NCI-H748 (cell line): ENCODE measurements at regions not wholly inside any gene's neighbourhood (a gene's known extent, or its start where the extent isn't known, plus 50 kb on each side); places are given as distances from the start of the nearest gene placed in this dataset.

Experiments
- DNase-seq: peaks from one replicate; lab custom pipeline; 2025; ENCODE audit not compliant: unreplicated experiment; lab: John Stamatoyannopoulos, UW

GRCh38 chr5:30957591-30957990 lies 235.9 kb upstream of the CDH6 start:
- DNase-seq: no peak

DNA sequence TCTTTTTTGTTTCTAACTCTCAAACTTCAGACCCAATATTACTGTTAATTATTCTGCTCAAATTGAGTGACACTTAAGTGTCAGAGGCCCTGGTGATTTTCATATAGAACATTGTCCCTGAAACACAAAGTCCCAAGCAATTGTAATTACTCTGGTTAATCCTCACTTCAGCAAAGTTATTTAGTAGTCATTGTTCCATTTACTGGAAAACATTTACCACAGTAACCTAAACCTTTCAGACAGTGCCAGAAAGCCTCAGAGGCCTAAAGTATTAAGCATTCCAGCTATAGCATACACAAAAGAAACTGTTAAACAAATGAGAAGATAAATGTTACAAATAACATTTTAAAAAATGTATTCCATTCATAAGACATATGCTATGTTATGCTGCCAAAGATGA lies 237.2 kb upstream of the CDH6 start:
- no peak for DNase-seq

DNA sequence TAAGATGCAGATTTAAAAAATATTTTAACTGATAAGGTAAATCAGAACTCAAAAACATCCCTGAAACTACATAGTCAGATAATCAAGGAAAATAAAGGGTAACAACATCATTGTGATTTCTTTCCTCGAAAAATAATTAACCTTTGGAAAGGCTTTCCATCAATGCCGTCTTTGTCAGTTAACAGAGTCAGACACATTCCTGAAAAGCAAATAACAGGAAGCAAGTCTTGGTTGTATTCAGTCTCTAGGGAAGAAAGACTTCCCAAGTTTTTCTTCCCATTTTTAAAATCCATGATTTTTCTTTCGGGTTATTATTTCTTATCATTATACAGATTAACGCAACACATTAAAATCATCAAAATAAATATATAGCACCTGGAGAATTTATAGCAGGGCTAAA lies 256.4 kb upstream of the CDH6 start:
- no peak for DNase-seq

DNA sequence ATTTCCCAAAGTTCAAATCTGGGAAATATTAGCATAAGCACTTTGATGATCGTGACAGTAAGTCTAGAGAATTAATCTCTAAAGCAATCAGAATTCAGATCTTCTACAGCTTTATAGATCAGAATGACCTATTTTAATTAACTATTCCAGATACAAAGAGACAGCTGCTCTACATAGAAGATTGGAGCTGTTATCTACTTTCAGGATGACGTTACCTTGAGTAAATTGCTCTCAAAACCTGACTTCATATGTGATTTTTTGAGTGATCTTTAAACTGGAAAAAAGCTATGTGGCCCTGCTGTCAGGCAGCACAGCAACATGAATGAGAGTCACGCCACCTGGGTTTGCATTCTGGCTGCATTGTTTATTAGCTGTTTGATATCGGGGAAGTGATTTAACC lies 259.9 kb upstream of the CDH6 start:
- DNase-seq: no peak

GRCh38 chr5:30932273-30933017 lies 261.0 kb upstream of the CDH6 start:
- DNase-seq: peak; percentile 61

- DNase-seq: no peak
Measured at GRCh38 chr5:30930736-30931135, 262.8 kb upstream of the CDH6 start.

- no peak for DNase-seq
Measured at GRCh38 chr5:30928956-30929355, 264.5 kb upstream of the CDH6 start.

- DNase-seq: no peak
Measured at GRCh38 chr5:30926218-30926617, 267.3 kb upstream of the CDH6 start.

DNA sequence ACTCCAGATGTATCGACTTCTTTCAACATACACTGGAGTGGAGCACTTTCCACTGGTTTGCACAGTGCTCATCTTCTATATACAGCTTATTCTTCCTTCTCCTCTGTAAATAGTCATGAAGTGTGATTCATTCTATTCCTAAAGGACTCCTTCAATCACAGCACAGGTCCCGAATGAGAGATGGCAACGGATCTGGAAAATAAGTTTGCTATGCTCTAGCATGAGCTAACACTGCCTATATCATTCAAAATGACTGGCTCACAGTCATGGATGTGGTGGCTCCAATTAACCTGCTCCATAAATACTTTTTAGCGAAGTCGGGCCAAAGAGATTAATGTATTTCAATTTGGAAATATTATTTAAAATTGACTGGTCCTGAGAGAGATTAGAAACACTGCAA lies 272.1 kb upstream of the CDH6 start:
- DNase-seq: no peak

GRCh38 chr5:30918171-30918570 lies 275.3 kb upstream of the CDH6 start:
- DNase-seq: no peak

DNA sequence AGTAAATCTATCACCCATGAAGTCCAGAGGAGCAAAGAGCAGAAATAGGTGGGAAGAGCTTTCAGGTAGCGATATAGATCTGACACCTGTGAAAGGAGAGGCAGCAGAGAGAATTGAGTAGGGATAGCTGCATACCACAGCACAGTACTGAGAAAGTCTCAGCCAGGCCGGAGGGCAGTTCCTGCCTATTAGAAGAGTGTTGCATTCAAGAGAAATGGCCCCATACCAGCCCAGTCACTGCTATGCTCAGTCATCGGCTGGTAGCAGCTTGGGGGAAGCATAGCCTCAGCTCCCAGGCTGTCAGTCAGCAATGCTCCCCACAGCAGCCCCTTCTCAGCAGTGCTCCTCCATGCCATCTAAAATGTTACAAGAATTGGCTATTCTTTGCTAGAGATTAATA lies 285.1 kb upstream of the CDH6 start:
- no peak for DNase-seq

DNA sequence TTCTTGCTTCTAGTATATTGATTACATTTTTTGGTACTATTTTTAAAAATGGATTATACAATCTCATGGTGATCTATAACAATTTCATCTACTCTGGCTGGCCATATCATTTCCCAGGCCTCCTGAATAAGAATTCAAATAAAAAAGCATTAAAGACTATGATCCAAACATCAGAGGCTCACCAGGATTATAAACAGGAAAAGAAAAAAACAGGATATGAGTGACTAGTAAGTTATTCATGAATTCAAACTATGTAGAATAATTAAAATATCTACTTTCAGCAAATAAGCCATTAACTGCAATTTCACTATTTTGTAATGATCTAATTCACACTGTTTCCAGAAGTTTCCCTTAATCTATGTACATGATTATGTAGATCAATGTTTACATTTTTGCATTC lies 293.1 kb upstream of the CDH6 start:
- DNase-seq: no peak

- no peak for DNase-seq
Measured at GRCh38 chr5:30894811-30895210, 298.7 kb upstream of the CDH6 start.

DNA sequence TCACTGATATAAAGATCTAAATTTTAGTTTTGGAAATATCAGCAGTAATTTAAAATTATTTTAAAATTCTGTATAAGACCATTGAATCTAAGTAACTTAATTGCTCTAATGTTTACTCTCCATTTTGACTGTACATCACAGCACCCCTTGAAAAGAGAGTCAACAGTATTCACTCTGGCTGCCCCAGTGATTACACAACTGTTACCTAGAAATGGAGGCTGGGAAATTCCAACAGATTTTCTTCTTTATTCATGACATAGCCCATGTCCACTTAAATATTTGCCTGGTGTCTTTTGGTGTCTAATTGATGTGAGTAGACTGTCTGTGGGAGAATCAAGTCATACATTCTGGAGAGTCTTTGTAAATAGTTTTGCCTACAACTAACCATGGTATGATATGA lies 301.8 kb upstream of the CDH6 start:
- peak; percentile 94 for DNase-seq

GRCh38 chr5:30890377-30890776 lies 303.1 kb upstream of the CDH6 start:
- no peak for DNase-seq

DNA sequence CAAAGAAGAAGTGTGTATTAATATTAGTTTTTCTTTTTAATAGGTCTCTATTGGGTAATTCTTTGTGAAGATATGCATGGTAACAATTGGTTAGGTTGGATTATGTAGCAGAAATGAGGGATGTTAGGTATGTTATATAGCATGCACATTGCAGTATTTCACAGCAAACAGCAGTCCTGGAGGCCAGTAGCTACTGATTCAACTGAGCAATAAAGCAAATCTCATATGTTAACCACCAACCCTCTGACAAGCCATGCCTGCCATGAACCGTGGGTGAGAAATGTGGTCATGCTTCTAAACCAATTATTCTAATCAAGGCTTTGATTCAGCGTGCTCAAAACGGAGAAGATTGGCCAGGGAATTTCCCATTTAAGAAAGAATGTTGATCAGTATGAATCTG lies 313.0 kb upstream of the CDH6 start:
- no peak for DNase-seq

DNA sequence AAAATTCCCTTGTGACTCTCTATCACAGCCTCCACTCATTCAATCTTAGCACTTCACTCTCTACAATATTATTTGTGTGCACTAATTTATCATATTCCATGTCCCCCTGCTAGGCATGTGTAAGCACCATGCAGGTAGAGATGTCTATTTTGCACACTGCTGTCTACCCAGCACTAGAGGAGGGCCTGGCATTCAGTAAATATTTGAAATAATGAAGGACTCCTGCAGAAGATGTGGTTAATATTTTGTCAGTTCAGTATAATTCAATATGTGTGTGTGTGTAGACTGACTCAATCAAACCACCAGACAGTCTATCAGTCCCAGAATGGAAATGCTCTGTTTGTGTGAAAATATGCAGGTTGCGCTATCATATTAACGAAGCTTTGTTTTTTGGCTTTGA lies 313.6 kb upstream of the CDH6 start:
- no peak for DNase-seq

GRCh38 chr5:30878746-30879145 lies 314.7 kb upstream of the CDH6 start:
- no peak for DNase-seq

- DNase-seq: no peak
Measured at GRCh38 chr5:30878296-30878695, 315.2 kb upstream of the CDH6 start.

DNA sequence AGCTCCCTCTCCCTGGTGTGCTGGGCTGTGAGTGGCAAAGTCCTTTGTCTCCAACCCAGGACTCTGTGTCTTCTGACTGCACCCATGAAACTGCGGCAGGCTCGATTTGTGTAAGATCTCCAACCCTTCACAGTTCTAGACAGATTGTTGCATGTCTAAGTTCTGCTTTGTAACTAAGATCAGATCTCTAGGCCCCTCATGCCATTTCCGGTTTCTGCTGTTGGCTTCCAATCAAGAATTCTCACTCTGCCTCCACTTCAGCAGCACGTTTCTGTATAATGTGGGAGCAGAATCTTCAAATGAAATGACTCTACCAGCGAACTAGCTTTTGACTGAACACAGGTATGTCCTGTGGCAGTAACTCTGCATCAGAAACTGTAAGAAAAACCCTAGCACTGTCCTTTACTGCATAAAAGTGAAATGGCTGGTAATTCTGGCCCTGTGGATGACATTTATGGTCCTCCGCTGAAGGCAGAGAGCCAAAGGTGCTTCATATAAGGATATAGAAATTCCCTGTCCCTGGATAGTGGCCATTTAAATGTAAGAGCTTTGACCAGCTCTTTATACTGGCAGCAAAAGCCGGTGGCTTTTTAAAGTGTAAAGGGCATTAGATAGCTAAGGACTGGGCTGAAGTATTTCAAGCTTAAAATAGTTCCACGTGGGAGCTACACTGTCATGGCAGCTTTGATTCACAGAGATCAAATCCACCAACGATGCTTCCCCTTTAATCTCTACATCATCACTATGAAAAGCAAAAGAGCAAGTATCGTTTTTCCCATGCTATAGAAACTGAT lies 319.0 kb upstream of the CDH6 start:
- no peak for DNase-seq

- peak; percentile 53 for DNase-seq
Measured at GRCh38 chr5:30871196-30871595, 322.3 kb upstream of the CDH6 start.

DNA sequence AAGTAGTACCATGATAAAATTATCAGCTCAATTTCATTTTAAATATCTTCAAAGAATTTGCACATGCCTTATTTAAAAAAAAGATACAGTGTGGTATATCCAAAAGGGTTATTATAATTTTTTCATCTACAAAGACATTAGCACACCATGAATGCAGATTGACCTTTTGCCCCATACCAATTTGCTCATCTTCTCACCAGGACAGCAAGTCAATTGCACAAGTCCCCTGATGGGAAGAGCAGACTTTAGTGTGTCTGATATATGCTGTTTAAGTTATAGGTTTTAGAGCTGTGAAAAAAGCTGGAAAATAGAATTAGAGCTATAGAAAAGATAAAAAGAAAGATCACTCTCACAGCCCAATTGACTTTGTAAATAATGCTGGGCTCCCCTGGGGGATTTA lies 325.8 kb upstream of the CDH6 start:
- DNase-seq: peak; percentile 30

DNA sequence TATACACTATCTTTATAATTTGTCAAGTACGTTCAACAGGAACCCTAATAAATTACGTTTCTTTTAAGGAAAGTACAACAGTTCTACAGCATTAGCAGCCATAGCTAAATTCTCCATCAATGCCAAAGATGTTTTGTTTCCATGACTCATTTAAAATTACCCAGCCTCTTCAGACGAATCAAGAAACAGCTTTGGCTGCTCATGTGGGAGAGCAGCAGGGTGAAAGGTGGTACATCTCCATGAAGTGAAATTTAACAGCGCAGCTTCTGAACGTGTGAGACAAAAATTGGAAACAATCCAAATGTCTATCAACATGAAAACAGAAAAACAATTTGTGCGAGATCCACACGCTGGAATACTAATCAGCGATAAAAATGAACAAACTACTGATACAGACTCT lies 327.3 kb upstream of the CDH6 start:
- DNase-seq: no peak
